HepG2 (cell line): ENCODE measurements at regions not wholly inside any gene's neighbourhood (a gene's known extent, or its start where the extent isn't known, plus 50 kb on each side); places are given as distances from the start of the nearest gene placed in this dataset.

Experiments used
- ATAC-seq: fragments of 200-7000 bp; cut with Tn5 transposase; 3 replicates; pipeline ENCODE4 v1.9.1; 2020; ENCODE audit warnings: mild to moderate bottlenecking, moderate library complexity
- BruUV-seq: library from RNA; stranded (reverse); fragments of 400-500 nt; replicated peaks from 2 replicates; lab custom pipeline; 2021; lab: Mats Ljungman, UMichigan
- CTCF ChIA-PET: fragments of 300-600 bp; formaldehyde crosslinking; extraction: SDS; loops from one replicate; lab custom pipeline; 2021; ENCODE audit warnings: low total read pairs, inconsistent platforms, low intra/inter-chr PET ratio; lab: Yijun Ruan, JAX
- POLR2A ChIA-PET: fragments of 350-600 bp; sonication (Branson Sonifier 250); formaldehyde crosslinking; loops from one replicate; lab custom pipeline; 2020; ENCODE audit warnings: antibody characterized with exemption, inconsistent platforms; lab: Yijun Ruan, JAX
- DNase-seq: peaks from one replicate; pipeline ENCODE4 v3.0.0-alpha.2; 2015; ENCODE audit warnings: low spot score
- FAIRE-seq: peaks from 3 replicates; lab custom pipeline; 2011; peaks lifted over from hg19 to GRCh38; lab: Jason Lieb, UNC
- H2AFZ ChIP-seq: one replicate; pipeline ENCODE4 v1.6.1; 2011; ENCODE audit warnings: low read length, inconsistent platforms
- H3K27ac ChIP-seq: fragments of 300-600 bp; 3 replicates; pipeline ENCODE4 v1.8.0; 2011; ENCODE audit warnings: mixed run types, mild to moderate bottlenecking, mixed read lengths, low read length, inconsistent platforms; ENCODE audit not compliant: insufficient read depth; ENCODE audit errors: extremely low read length
- H3K27me3 ChIP-seq, 2 experiments: fragments of 200-600 bp in 1 of 2; 2 replicates in 1 of 2; 3 replicates in 1 of 2; pipeline versions ENCODE4 v1.6.0 to v1.8.0; 2011; ENCODE audit warnings: low read length in 2 of 2, mild to moderate bottlenecking in 2 of 2, moderate library complexity in 2 of 2, inconsistent platforms in 1 of 2; ENCODE audit not compliant: insufficient read depth in 2 of 2, control insufficient read depth in 1 of 2
- H3K36me3 ChIP-seq, 2 experiments: fragments of 200-600 bp in 1 of 2; replicated peaks in 1 of 2; 2 replicates in 1 of 2; 3 replicates in 1 of 2; pipeline versions ENCODE4 v1.5.1 to v1.8.0; 2011; ENCODE audit warnings: low read length in 2 of 2, inconsistent platforms in 1 of 2; ENCODE audit not compliant: insufficient read depth in 2 of 2, control insufficient read depth in 1 of 2
- H3K4me1 ChIP-seq: 2 replicates; pipeline ENCODE4 v1.5.1; 2012; ENCODE audit warnings: low read length, inconsistent platforms; ENCODE audit not compliant: insufficient read depth
- H3K4me2 ChIP-seq: 2 replicates; pipeline ENCODE4 v1.6.0; 2011; ENCODE audit warnings: low read depth, low read length, inconsistent platforms
- H3K4me3 ChIP-seq, 3 experiments: fragments of 200-600 bp in 1 of 3; sonication (generic), shearing (Covaris generic) in 1 of 3; replicated peaks in 1 of 3; 2 replicates each; pipeline ENCODE4 v1.5.1; 2011 to 2016; ENCODE audit warnings: low read length in 3 of 3, inconsistent platforms in 2 of 3, low read depth in 2 of 3, mild to moderate bottlenecking in 2 of 3, control low read depth in 1 of 3, mixed read lengths in 1 of 3; ENCODE audit not compliant: insufficient read depth in 1 of 3
- H3K79me2 ChIP-seq: one replicate; pipeline ENCODE4 v1.6.1; 2011; ENCODE audit warnings: low read length, inconsistent platforms; ENCODE audit not compliant: insufficient read depth
- H3K9ac ChIP-seq: 2 replicates; pipeline ENCODE4 v1.6.0; 2011; ENCODE audit warnings: mild to moderate bottlenecking, low read depth, low read length, inconsistent platforms; ENCODE audit not compliant: insufficient read depth
- H3K9me3 ChIP-seq: 2 replicates; pipeline ENCODE4 v1.5.1; 2012; ENCODE audit warnings: mild to moderate bottlenecking, low read length
- H4K20me1 ChIP-seq: 2 replicates; pipeline ENCODE4 v1.6.0; 2011; ENCODE audit warnings: inconsistent platforms, mild to moderate bottlenecking, low read length, moderate library complexity; ENCODE audit not compliant: insufficient read depth
- FOXP4 ChIP-seq: sonication (generic); formaldehyde crosslinking; IDR thresholded peaks from 2 replicates; pipeline ENCODE4 v1.4.0; 2020; ENCODE audit warnings: missing genetic modification reagents
- ISL2 ChIP-seq: sonication (generic); formaldehyde crosslinking; IDR thresholded peaks from 2 replicates; pipeline ENCODE4 v1.5.0; 2020; ENCODE audit warnings: missing genetic modification reagents
- JUND ChIP-seq: sonication (generic); formaldehyde crosslinking; IDR thresholded peaks from 2 replicates; pipeline ENCODE4 v1.8.0; 2022; ENCODE audit warnings: mild to moderate bottlenecking, missing genetic modification reagents
- KDM5B ChIP-seq: sonication (generic); formaldehyde crosslinking; IDR thresholded peaks from 2 replicates; pipeline ENCODE4 v1.4.0; 2020; ENCODE audit warnings: missing genetic modification reagents, mild to moderate bottlenecking, borderline replicate concordance
- MTF1 ChIP-seq: sonication (generic); formaldehyde crosslinking; IDR thresholded peaks from 2 replicates; pipeline ENCODE4 v1.5.0; 2020; ENCODE audit warnings: missing genetic modification reagents
- NBN ChIP-seq: fragments of 450-650 bp; conservative IDR thresholded peaks from 2 replicates; pipeline ENCODE4 v1.6.1; 2017
- RORA ChIP-seq: sonication (generic); formaldehyde crosslinking; IDR thresholded peaks from 2 replicates; pipeline ENCODE4 v1.5.0; 2020; ENCODE audit warnings: mild to moderate bottlenecking, missing genetic modification reagents, moderate library complexity
- SRSF1 ChIP-seq: fragments of 200-400 bp; formaldehyde crosslinking; optimal IDR thresholded peaks from 2 replicates; pipeline ENCODE3; 2017; ENCODE audit warnings: mild to moderate bottlenecking, low read depth, low read length, moderate library complexity
- TCF7 ChIP-seq: sonication (generic); IDR thresholded peaks from 2 replicates; pipeline ENCODE4 v1.6.1; 2016; ENCODE audit warnings: antibody characterized with exemption, low read depth
- ZNF101 ChIP-seq: sonication (generic); formaldehyde crosslinking; IDR thresholded peaks from 2 replicates; pipeline ENCODE4 v1.4.0; 2020; ENCODE audit warnings: mild to moderate bottlenecking, low read depth, missing genetic modification reagents, borderline replicate concordance
- ZNF296 ChIP-seq: sonication (generic); formaldehyde crosslinking; conservative IDR thresholded peaks from 2 replicates; pipeline ENCODE4 v1.5.0; 2020; ENCODE audit warnings: mild to moderate bottlenecking, missing genetic modification reagents
- ZNF333 ChIP-seq: sonication (generic); formaldehyde crosslinking; IDR thresholded peaks from 2 replicates; pipeline ENCODE4 v1.4.0; 2020; ENCODE audit warnings: mild to moderate bottlenecking, missing genetic modification reagents, borderline replicate concordance
- ZNF607 ChIP-seq: sonication (generic); formaldehyde crosslinking; IDR thresholded peaks from 2 replicates; pipeline ENCODE4 v1.5.1; 2020; ENCODE audit warnings: missing genetic modification reagents, mild to moderate bottlenecking, borderline replicate concordance
- ZNF670 ChIP-seq: sonication (generic); formaldehyde crosslinking; IDR thresholded peaks from 2 replicates; pipeline ENCODE4 v1.8.0; 2022; ENCODE audit warnings: mild to moderate bottlenecking, missing genetic modification reagents, borderline replicate concordance
- ZNF672 ChIP-seq: sonication (generic); formaldehyde crosslinking; IDR thresholded peaks from 2 replicates; pipeline ENCODE4 v1.8.1; 2022; ENCODE audit warnings: missing genetic modification reagents
- ZNF687 ChIP-seq: sonication (generic); formaldehyde crosslinking; IDR thresholded peaks from 2 replicates; pipeline ENCODE4 v1.5.1; 2020; ENCODE audit warnings: mild to moderate bottlenecking, missing genetic modification reagents, moderate library complexity
- WGBS: methylation state at CpG from one replicate; pipeline ENCODE4 v1.1.6; 2017; ENCODE audit warnings: low lambda C conversion rate; 5-methylcytosine and 5-hydroxymethylcytosine counted together
- in situ Hi-C: cut with HindIII; loops from 2 replicates; pipeline ENCODE4 v1.10.0; 2017; ENCODE audit warnings: low pct_unique_long_range_greater_than_20kb; ENCODE audit not compliant: extremely low pct_ligation_motif_present
- intact Hi-C: fragments of 100-400 bp; cut with micrococcal nuclease; formaldehyde crosslinking; loops from one replicate; pipeline ENCODE4 v1.10.0; 2022; ENCODE audit not compliant: unreplicated experiment

- ChIA-PET POLR2A (no interaction called here), CTCF (no interaction called here)
- Histone ChIP-seq H3K27me3 (no peaks in the 10 kb centered on the region; a peak in 1 of 5 replicates), H3K36me3 (no peaks in the 10 kb centered on the region), H2AFZ (no peak overlapping the region), H3K27ac (no peak overlapping the region), H3K9ac (no peak overlapping the region), H3K4me1 (no peaks in the 10 kb centered on the region), H4K20me1 (no peaks in the 10 kb centered on the region), H3K4me2 (no peak overlapping the region), H3K9me3 (peaks cover 61% of the 10 kb centered on the region), H3K4me3 (no peak overlapping the region), H3K79me2 (no peaks in the 10 kb centered on the region)
- BruUV-seq: no TSS peak
- intact Hi-C loops: no loop called here
- in situ Hi-C loops: no loop called here
- FAIRE-seq (no peak), DNase-seq (no peak), ATAC-seq (no peak)
- WGBS: 6% methylated on average over 3 of the region's 3 CpGs
- no peak for TF ChIP-seq ZNF333 (CRISPR knock-in tag)
- TF ChIP-seq TCF7: no peak
- no peak for TF ChIP-seq SRSF1
- no peak for TF ChIP-seq JUND
- TF ChIP-seq ZNF672 (CRISPR knock-in tag): no peak
- TF ChIP-seq MTF1: no peak
- TF ChIP-seq RORA (CRISPR knock-in tag): no peak
- no peak for TF ChIP-seq FOXP4 (CRISPR knock-in tag)
Measured at GRCh38 chr10:107984581-107984980, 820.1 kb upstream of the SORCS1 start.

- ATAC-seq (no peak), DNase-seq (no peak), FAIRE-seq (no peak)
- in situ Hi-C loops: no loop called here
- peaks cover 59% of the 10 kb centered on the region for H3K9me3 ChIP-seq
- no peaks in the 10 kb centered on the region for H3K36me3 ChIP-seq
- no peak overlapping the region for H3K27ac ChIP-seq
- WGBS: 2% methylated on average over 2 of the region's 2 CpGs
- H4K20me1 ChIP-seq: no peaks in the 10 kb centered on the region
- BruUV-seq: no TSS peak
- no peaks in the 10 kb centered on the region for H3K79me2 ChIP-seq
- intact Hi-C loops: no loop called here
- ChIA-PET CTCF (no interaction called here), POLR2A (no interaction called here)
- TF ChIP-seq ISL2 (no peak), NBN (no peak), ZNF687 (CRISPR knock-in tag) (no peak), KDM5B (CRISPR knock-in tag) (no peak), ZNF670 (CRISPR knock-in tag) (no peak), ZNF296 (no peak), ZNF607 (CRISPR knock-in tag) (no peak), ZNF101 (CRISPR knock-in tag) (no peak)
- no peak overlapping the region for H3K4me2 ChIP-seq
- H3K4me3 ChIP-seq: no peak overlapping the region
- H3K9ac ChIP-seq: no peak overlapping the region
- no peaks in the 10 kb centered on the region for H3K27me3 ChIP-seq
- H3K4me1 ChIP-seq: no peaks in the 10 kb centered on the region
- H2AFZ ChIP-seq: no peak overlapping the region
Measured at GRCh38 chr10:107984149-107984548, 819.6 kb upstream of the SORCS1 start.
